ENCODE measurements at regions not wholly inside any gene's neighbourhood (a gene's known extent, or its start where the extent isn't known, plus 50 kb on each side); places are given as distances from the start of the nearest gene placed in this dataset.

- TF ChIP-seq CTCF (conservative IDR thresholded peaks at IDR 0.05; ENCODE audit: low read depth in 2 of 2) (no peak), EZH2 (IDR thresholded peaks at IDR 0.05; ENCODE audit: low read depth, unreplicated experiment) (no peak), POLR2AphosphoS5 (IDR thresholded peaks at IDR 0.05; ENCODE audit: low read depth) (no peak), JUNB (IDR thresholded peaks at IDR 0.05; ENCODE audit: unreplicated experiment) (no peak), REST (IDR thresholded peaks at IDR 0.05; ENCODE audit: unreplicated experiment) (no peak), CREB1 (CRISPR knock-in tag; IDR thresholded peaks at IDR 0.05; ENCODE audit: low read depth) (no peak), EZH2phosphoT487 (IDR thresholded peaks at IDR 0.05; ENCODE audit: unreplicated experiment) (no peak), STAT1 (IDR thresholded peaks at IDR 0.05; ENCODE audit: unreplicated experiment) (no peak), ZNF114 (CRISPR knock-in tag; IDR thresholded peaks at IDR 0.05) (no peak), ZNF462 (CRISPR knock-in tag; IDR thresholded peaks at IDR 0.05) (no peak), NANOG (IDR thresholded peaks at IDR 0.05; ENCODE audit: borderline replicate concordance) (no peak), ZNF331 (CRISPR knock-in tag; IDR thresholded peaks at IDR 0.05; ENCODE audit: low read depth) (no peak)
- TF ChIP-seq, protein P1, sequence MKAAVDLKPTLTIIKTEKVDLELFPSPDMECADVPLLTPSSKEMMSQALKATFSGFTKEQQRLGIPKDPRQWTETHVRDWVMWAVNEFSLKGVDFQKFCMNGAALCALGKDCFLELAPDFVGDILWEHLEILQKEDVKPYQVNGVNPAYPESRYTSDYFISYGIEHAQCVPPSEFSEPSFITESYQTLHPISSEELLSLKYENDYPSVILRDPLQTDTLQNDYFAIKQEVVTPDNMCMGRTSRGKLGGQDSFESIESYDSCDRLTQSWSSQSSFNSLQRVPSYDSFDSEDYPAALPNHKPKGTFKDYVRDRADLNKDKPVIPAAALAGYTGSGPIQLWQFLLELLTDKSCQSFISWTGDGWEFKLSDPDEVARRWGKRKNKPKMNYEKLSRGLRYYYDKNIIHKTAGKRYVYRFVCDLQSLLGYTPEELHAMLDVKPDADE (IDR thresholded peaks at IDR 0.05): no peak
Measured at GRCh38 chr2:144939590-144939989, 419.7 kb upstream of the ZEB2 start.

All from GM23338 (cell line).